ENCODE measurements at regions not wholly inside any gene's neighbourhood (a gene's known extent, or its start where the extent isn't known, plus 50 kb on each side); places are given as distances from the start of the nearest gene placed in this dataset.

- H3K4me3 Mint-ChIP-seq, result no peak overlapping the region
- DNase-seq, result no peak
- no peaks in the 10 kb centered on the region for H3K4me1 Mint-ChIP-seq
- H3K36me3 Mint-ChIP-seq (ENCODE audit: low read depth), result no peaks in the 10 kb centered on the region
- H3K27ac Mint-ChIP-seq, result no peak overlapping the region
- H3K9me3 Mint-ChIP-seq, result no peaks in the 10 kb centered on the region
- H3K27me3 Mint-ChIP-seq, result peaks cover 9% of the 10 kb centered on the region
- intact Hi-C loops (cut with micrococcal nuclease), result no loop called here
These were observed 100.8 kb upstream of the WASF3 start for GRCh38 chr13:26456650-26457049.

DNA sequence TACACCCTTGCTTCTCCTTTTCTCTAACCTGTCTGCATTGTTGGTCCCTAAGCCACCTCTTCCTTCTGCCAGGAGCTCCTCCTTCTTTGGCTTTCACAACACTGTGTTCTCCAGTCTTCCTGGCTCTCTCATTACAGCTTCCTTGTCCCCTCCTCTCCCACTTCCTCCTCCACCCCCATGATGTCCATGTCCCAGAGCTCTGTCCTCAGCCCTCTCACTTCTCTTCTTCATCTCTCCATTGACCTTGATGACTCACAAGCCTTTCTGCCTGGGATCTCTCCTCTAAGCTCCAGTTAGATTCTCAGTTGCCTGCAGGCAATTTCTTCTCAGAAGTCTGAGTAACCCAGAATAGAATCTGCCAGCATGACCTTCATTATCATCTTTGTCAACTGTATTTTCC, 100.3 kb upstream of the WASF3 start:
- intact Hi-C loops (cut with micrococcal nuclease), result no loop called here
- no peaks in the 10 kb centered on the region for H3K9me3 Mint-ChIP-seq
- no peak overlapping the region for H3K4me3 Mint-ChIP-seq
- no peak overlapping the region for H3K27ac Mint-ChIP-seq
- H3K36me3 Mint-ChIP-seq (ENCODE audit: low read depth), result no peaks in the 10 kb centered on the region
- no peaks in the 10 kb centered on the region for H3K4me1 Mint-ChIP-seq
- DNase-seq, result no peak
- H3K27me3 Mint-ChIP-seq, result peaks cover 9% of the 10 kb centered on the region

- Mint-ChIP-seq H3K4me3 (no peak overlapping the region), H3K27ac (no peak overlapping the region), H3K36me3 (ENCODE audit: low read depth) (no peaks in the 10 kb centered on the region), H3K9me3 (no peaks in the 10 kb centered on the region), H3K4me1 (no peaks in the 10 kb centered on the region), H3K27me3 (peaks cover 7% of the 10 kb centered on the region)
- intact Hi-C loops (cut with micrococcal nuclease), result no loop called here
- no peak for DNase-seq
These were observed 99.2 kb upstream of the WASF3 start for GRCh38 chr13:26458196-26458749.

DNA sequence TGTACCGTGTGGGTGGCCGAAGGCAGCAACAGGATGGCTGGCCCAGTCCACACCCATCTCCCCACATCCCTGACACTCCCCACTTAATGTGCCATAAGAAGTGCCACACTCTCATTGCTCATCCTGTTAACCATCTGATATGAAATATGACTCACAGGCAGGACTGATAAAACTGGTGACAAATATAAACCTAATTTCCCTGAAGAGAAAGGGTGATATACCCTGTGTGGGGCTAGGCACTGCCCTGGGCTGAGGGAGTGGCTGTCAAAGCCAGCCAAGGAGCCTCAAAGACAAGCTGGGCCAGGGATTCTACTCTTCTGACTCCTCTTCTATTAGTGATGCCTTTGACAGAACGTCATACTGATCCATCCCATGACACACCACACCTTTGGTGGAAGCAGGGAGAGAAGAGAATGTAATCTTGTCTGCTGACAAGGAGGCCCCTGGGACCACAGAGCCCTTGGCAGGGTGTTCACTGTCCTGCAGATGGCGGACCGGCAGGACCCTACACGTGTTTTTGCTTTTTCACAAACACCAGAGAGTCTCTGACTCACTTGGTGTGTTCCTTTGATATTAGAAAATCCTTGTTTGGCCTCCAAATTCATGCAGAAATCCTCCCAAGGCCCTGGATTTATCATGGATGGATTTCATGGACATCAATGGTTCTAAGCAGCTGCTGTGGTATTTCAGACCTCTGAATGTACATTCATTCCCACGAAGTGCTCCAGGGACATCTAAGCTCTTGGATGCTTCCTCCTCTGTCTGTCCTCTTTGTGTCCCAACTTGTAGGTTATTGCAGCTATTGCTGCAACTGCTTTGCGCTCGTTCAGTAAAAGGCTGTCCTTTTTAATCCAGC, 98.0 kb upstream of the WASF3 start:
- no peaks in the 10 kb centered on the region for H3K4me1 Mint-ChIP-seq
- no peaks in the 10 kb centered on the region for H3K9me3 Mint-ChIP-seq
- peaks cover 4% of the 10 kb centered on the region for H3K27me3 Mint-ChIP-seq
- no peaks in the 10 kb centered on the region for H3K36me3 Mint-ChIP-seq (ENCODE audit: low read depth)
- H3K4me3 Mint-ChIP-seq, result no peak overlapping the region
- intact Hi-C loops (cut with micrococcal nuclease), result no loop called here
- H3K27ac Mint-ChIP-seq, result no peak overlapping the region
- peak; percentile 29 for DNase-seq

DNA sequence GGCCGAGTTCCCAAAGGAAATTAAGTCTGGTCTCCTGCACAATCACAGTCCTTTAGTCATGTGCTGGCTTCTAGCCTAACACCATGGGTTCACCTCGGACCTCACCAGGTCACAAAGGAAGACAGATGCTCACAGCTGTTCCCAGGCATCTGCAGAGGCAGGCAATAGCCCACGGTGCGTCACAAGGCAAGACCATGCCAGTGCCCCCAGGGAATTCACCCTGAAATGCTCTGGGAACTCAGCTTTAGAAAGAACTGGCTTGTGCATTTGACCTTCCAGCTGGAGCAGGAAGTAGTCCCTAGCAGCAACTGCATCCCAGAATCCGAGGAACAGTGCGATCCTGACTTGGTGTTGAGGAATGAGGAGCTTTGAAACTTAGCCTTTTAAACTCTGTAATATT, 96.8 kb upstream of the WASF3 start:
- H3K9me3 Mint-ChIP-seq, result no peaks in the 10 kb centered on the region
- no peak overlapping the region for H3K27ac Mint-ChIP-seq
- H3K36me3 Mint-ChIP-seq (ENCODE audit: low read depth), result no peaks in the 10 kb centered on the region
- peak; percentile 14 for DNase-seq
- H3K27me3 Mint-ChIP-seq, result peaks cover 4% of the 10 kb centered on the region
- H3K4me3 Mint-ChIP-seq, result no peak overlapping the region
- intact Hi-C loops (cut with micrococcal nuclease), result no loop called here
- H3K4me1 Mint-ChIP-seq, result no peaks in the 10 kb centered on the region

DNA sequence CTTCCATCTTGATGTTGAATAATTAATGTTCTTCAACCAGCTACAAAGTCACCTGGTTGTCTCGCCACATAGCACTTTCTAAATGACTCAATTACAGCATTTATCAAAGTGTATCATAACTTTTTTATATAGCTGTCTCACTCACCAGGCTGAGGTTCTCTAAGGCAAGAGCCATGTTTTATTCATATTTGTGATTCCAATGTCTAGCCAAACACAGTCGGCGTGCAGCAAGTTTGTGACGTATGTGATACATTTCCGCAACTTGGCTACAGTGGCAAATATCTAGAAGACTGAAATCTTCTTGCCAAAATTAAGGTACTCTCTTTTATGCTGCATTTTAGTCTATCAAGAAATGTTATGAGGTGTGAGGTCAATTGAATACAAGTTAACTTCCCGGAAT, 94.2 kb upstream of the WASF3 start:
- H3K36me3 Mint-ChIP-seq (ENCODE audit: low read depth), result no peaks in the 10 kb centered on the region
- H3K27ac Mint-ChIP-seq, result no peak overlapping the region
- DNase-seq, result no peak
- H3K4me3 Mint-ChIP-seq, result no peak overlapping the region
- H3K27me3 Mint-ChIP-seq, result no peaks in the 10 kb centered on the region
- no peaks in the 10 kb centered on the region for H3K9me3 Mint-ChIP-seq
- intact Hi-C loops (cut with micrococcal nuclease), result no loop called here
- H3K4me1 Mint-ChIP-seq, result no peaks in the 10 kb centered on the region

DNA sequence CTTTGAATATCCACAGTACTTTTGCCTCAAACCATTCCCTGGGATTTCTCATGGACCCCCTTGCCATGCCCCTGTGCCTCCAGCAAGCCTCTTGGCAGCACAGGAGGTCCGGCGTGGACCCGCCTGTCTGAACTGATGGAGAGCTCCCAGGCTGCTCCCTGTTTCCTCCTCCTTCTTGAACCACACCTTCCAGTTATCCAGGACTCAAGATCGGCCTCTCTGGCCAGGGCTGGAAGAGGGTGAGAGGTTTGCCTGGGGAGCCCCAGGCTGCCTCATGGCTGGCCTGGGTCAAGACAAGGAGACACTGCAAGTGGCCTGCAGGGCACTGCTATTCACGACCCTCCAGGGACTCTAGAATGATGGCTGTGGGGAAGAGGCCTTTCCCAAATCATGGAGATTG, 93.6 kb upstream of the WASF3 start:
- Mint-ChIP-seq H3K9me3 (no peaks in the 10 kb centered on the region), H3K4me1 (no peaks in the 10 kb centered on the region), H3K27me3 (no peaks in the 10 kb centered on the region), H3K4me3 (no peak overlapping the region), H3K36me3 (ENCODE audit: low read depth) (no peaks in the 10 kb centered on the region), H3K27ac (no peak overlapping the region)
- intact Hi-C loops (cut with micrococcal nuclease), result no loop called here
- DNase-seq, result no peak

GRCh38 chr13:26465514-26465913, 92.0 kb upstream of the WASF3 start:
- no peak overlapping the region for H3K4me3 Mint-ChIP-seq
- H3K27me3 Mint-ChIP-seq, result no peaks in the 10 kb centered on the region
- H3K9me3 Mint-ChIP-seq, result no peaks in the 10 kb centered on the region
- H3K36me3 Mint-ChIP-seq (ENCODE audit: low read depth), result no peaks in the 10 kb centered on the region
- intact Hi-C loops (cut with micrococcal nuclease), result no loop called here
- no peak overlapping the region for H3K27ac Mint-ChIP-seq
- H3K4me1 Mint-ChIP-seq, result no peaks in the 10 kb centered on the region
- DNase-seq, result no peak

DNA sequence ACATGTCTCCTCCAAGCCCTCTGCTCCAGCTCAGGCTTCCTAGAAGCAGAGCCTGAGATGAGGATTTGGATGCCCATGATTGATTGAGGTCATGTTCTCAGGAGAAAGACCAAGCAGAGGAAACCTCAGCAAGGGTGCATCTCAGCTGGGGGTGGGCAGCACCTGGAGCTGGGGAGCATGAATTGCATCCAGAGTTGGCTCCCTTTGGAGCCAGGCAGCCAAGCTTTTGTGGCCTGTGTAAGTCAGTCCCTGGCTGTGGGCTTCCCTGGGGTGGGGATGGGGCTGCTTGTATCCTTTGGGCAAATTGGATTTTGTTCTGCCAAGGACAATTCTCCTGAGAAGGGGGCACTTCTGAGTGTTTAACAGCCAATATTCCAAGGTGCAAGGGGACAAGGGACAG, 91.5 kb upstream of the WASF3 start:
- no peak for DNase-seq
- Mint-ChIP-seq H3K9me3 (no peaks in the 10 kb centered on the region), H3K4me3 (no peak overlapping the region), H3K27me3 (no peaks in the 10 kb centered on the region), H3K36me3 (ENCODE audit: low read depth) (no peaks in the 10 kb centered on the region), H3K4me1 (no peaks in the 10 kb centered on the region), H3K27ac (no peak overlapping the region)
- intact Hi-C loops (cut with micrococcal nuclease), result no loop called here

DNA sequence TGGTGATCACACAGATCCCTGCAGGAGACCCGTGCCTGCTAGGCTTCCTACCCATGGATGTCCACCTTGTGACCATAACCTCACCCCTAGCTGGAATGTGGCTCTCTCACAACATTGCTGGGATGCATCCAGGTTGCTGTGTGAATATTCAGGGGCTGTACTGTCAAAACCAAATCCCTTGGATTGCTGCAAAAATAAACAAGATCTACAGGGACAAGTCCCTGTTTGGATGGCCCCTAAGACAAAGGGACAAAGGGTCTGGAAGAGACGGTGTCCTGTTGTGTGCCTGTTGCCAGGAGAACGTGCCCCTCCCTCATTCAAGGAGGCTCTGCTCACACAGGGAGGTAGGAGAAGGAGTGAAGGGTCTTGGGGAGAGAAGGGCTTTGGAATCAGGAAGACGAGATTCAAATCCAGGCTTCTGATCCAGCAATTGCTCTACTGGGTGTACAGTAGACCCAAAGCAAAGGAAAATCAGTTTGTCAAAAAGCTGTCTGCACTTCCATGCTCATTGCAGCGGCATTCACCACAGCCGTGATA, 89.2 kb upstream of the WASF3 start:
- no peak for DNase-seq
- Mint-ChIP-seq H3K27ac (no peak overlapping the region), H3K9me3 (no peaks in the 10 kb centered on the region), H3K4me3 (no peak overlapping the region), H3K27me3 (peaks cover 2% of the 10 kb centered on the region), H3K4me1 (no peaks in the 10 kb centered on the region), H3K36me3 (ENCODE audit: low read depth) (no peaks in the 10 kb centered on the region)
- intact Hi-C loops (cut with micrococcal nuclease), result no loop called here

- DNase-seq, result no peak
- no peaks in the 10 kb centered on the region for H3K36me3 Mint-ChIP-seq (ENCODE audit: low read depth)
- no peak overlapping the region for H3K4me3 Mint-ChIP-seq
- intact Hi-C loops (cut with micrococcal nuclease), result no loop called here
- no peak overlapping the region for H3K27ac Mint-ChIP-seq
- H3K4me1 Mint-ChIP-seq, result peaks cover 1% of the 10 kb centered on the region
- no peaks in the 10 kb centered on the region for H3K9me3 Mint-ChIP-seq
- peaks cover 3% of the 10 kb centered on the region for H3K27me3 Mint-ChIP-seq
These were observed 87.9 kb upstream of the WASF3 start for GRCh38 chr13:26469602-26470001.

DNA sequence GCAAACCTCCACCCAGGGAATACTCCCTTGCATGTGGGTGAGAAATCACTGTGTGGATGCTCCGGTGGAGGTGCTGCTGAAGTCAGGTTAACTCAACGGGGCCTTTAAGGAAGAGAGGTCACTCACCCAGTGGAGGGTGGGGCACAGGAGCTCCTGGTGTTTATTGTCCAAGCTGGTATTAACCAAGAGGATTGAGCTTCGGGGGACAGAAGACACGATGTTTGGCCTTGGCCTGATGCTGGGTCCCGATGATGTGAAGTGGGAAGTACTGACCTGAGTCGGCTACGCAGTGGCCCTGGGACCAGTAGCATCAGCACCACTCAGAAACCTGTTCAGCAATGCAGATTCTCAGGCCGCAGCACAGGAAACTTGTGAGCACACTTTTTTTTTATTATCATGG, 85.7 kb upstream of the WASF3 start:
- intact Hi-C loops (cut with micrococcal nuclease), result no loop called here
- no peak overlapping the region for H3K27ac Mint-ChIP-seq

DNA sequence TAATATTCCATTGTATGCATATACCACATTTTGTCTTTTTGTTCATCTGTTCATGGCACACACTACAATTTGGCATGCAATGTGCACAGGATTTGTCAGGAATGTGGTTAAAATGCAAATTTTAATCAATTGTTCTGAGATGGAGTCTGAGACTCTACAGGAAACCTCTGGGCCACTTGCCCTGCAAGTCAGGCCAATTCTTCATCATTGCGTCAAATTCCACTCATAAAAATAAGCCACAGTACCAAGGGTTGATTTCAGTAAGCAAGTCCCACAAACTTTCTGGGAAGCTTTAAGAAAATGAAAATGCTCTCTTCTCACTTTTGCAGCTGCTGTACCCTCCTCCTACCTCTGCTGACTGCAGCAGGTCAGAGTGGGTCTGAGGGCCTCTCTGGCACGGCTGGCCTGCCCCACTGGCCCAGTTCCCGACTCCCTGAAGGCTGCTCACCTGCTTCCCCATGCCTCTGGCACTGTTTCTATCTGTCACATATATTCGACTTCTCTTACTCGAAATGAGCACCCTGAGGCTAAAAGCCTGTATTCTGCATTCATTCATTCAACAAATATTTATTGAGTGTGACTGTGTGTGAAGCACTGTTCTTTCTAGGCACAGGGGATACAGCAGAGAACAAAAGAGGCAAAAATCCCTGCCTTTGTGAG, 83.8 kb upstream of the WASF3 start:
- no peaks in the 10 kb centered on the region for H3K36me3 Mint-ChIP-seq (ENCODE audit: low read depth)
- H3K9me3 Mint-ChIP-seq, result no peaks in the 10 kb centered on the region
- H3K4me3 Mint-ChIP-seq, result no peak overlapping the region
- H3K27me3 Mint-ChIP-seq, result peaks cover 3% of the 10 kb centered on the region
- peaks cover 10% of the 10 kb centered on the region for H3K4me1 Mint-ChIP-seq
- DNase-seq, result no peak
- intact Hi-C loops (cut with micrococcal nuclease), result no loop called here
- H3K27ac Mint-ChIP-seq, result no peak overlapping the region

More for the DNA sequence above, 85.7 kb upstream of the WASF3 start:
- H3K9me3 Mint-ChIP-seq, result no peaks in the 10 kb centered on the region
- peaks cover 10% of the 10 kb centered on the region for H3K4me1 Mint-ChIP-seq
- no peak overlapping the region for H3K4me3 Mint-ChIP-seq
- H3K36me3 Mint-ChIP-seq (ENCODE audit: low read depth), result no peaks in the 10 kb centered on the region
- peaks cover 3% of the 10 kb centered on the region for H3K27me3 Mint-ChIP-seq
- no peak for DNase-seq

- H3K27me3 Mint-ChIP-seq, result peaks cover 3% of the 10 kb centered on the region
- no peaks in the 10 kb centered on the region for H3K36me3 Mint-ChIP-seq (ENCODE audit: low read depth)
- intact Hi-C loops (cut with micrococcal nuclease), result no loop called here
- H3K4me3 Mint-ChIP-seq, result no peak overlapping the region
- H3K4me1 Mint-ChIP-seq, result peaks cover 10% of the 10 kb centered on the region
- no peak for DNase-seq
- H3K9me3 Mint-ChIP-seq, result no peaks in the 10 kb centered on the region
- H3K27ac Mint-ChIP-seq, result no peak overlapping the region
These were observed 83.2 kb upstream of the WASF3 start for GRCh38 chr13:26474286-26474685.
